K562 (cell line): ENCODE measurements at regions not wholly inside any gene's neighbourhood (a gene's known extent, or its start where the extent isn't known, plus 50 kb on each side); places are given as distances from the start of the nearest gene placed in this dataset.

Source experiments
- ATAC-seq: fragments of 200-7000 bp; cut with Tn5 transposase; 3 replicates; pipeline ENCODE4 v1.9.1; 2020; ENCODE audit warnings: moderate library complexity
- BruUV-seq: library from RNA; stranded (reverse); fragments of 400-500 nt; replicated peaks from 2 replicates; lab custom pipeline; 2021; lab: Mats Ljungman, UMichigan
- CTCF ChIA-PET: fragments of 300-600 bp; formaldehyde crosslinking; extraction: SDS; loops from one replicate; lab custom pipeline; 2021; ENCODE audit warnings: low intra/inter-chr PET ratio; lab: Yijun Ruan, JAX
- POLR2A ChIA-PET: fragments of 300-600, 350-650 bp; sonication (Branson Sonifier 250); formaldehyde crosslinking; extraction: SDS; loops from one replicate; lab custom pipeline; 2021; ENCODE audit warnings: antibody characterized with exemption, inconsistent platforms; lab: Yijun Ruan, JAX
- DNase-seq, 4 experiments: peaks; one replicate each; pipeline versions ENCODE4 v3.0.0 to v3.0.0-alpha.2; 2011 to 2018; ENCODE audit warnings: low spot score in 3 of 4, mixed read lengths in 3 of 4; ENCODE audit errors: extremely low read depth in 1 of 4
- FAIRE-seq: peaks from 2 replicates; lab custom pipeline; 2011; peaks lifted over from hg19 to GRCh38; lab: Jason Lieb, UNC
- H2AFZ ChIP-seq: 2 replicates; pipeline ENCODE4 v1.6.0; 2011; ENCODE audit warnings: low read depth, low read length, control low read depth, inconsistent platforms
- H3K27ac ChIP-seq: fragments of 200-600 bp; 3 replicates; pipeline ENCODE4 v1.8.0; 2011; ENCODE audit warnings: low read depth, mild to moderate bottlenecking, control low read depth, inconsistent platforms, low read length, moderate library complexity, mixed read lengths; ENCODE audit errors: extremely low read depth
- H3K27me3 ChIP-seq, 2 experiments: fragments of 300-600 bp in 1 of 2; 2 replicates in 1 of 2; 3 replicates in 1 of 2; pipeline versions ENCODE4 v1.6.0 to v1.8.0; 2011; ENCODE audit warnings: inconsistent platforms in 2 of 2, low read length in 2 of 2, mild to moderate bottlenecking in 1 of 2, mixed read lengths in 1 of 2, moderate library complexity in 1 of 2; ENCODE audit not compliant: control insufficient read depth in 2 of 2, insufficient read depth in 2 of 2
- H3K36me3 ChIP-seq: fragments of 300-600 bp; 3 replicates; pipeline ENCODE4 v1.8.0; 2011; ENCODE audit warnings: mild to moderate bottlenecking, low read length, inconsistent platforms; ENCODE audit not compliant: control insufficient read depth, insufficient read depth
- H3K4me1 ChIP-seq, 2 experiments: fragments of 200-600 bp in 1 of 2; replicated peaks in 1 of 2; 2 replicates in 1 of 2; 3 replicates in 1 of 2; pipeline versions ENCODE4 v1.5.1 to v1.8.0; 2011; ENCODE audit warnings: inconsistent platforms in 2 of 2, low read length in 2 of 2, mild to moderate bottlenecking in 1 of 2, mixed read lengths in 1 of 2, moderate library complexity in 1 of 2; ENCODE audit not compliant: control insufficient read depth in 2 of 2, insufficient read depth in 2 of 2
- H3K4me2 ChIP-seq: 2 replicates; pipeline ENCODE4 v1.6.1; 2011; ENCODE audit warnings: low read length, control low read depth, inconsistent platforms, mixed read lengths; ENCODE audit not compliant: insufficient read depth
- H3K4me3 ChIP-seq: fragments of 200-600 bp; sonication (generic), shearing (Covaris generic); 2 replicates; pipeline ENCODE4 v1.5.1; 2016; ENCODE audit warnings: control low read depth, inconsistent platforms
- H3K79me2 ChIP-seq: fragments of 200-600 bp; 3 replicates; pipeline ENCODE4 v1.8.0; 2011; ENCODE audit warnings: low read length, inconsistent platforms; ENCODE audit not compliant: control insufficient read depth, insufficient read depth
- H3K9ac ChIP-seq, 2 experiments: 2 replicates each; pipeline versions ENCODE4 v1.6.0 to v1.6.1; 2011; ENCODE audit warnings: low read depth in 2 of 2, low read length in 2 of 2, control low read depth in 1 of 2, inconsistent platforms in 1 of 2, mild to moderate bottlenecking in 1 of 2, mixed read lengths in 1 of 2; ENCODE audit not compliant: insufficient read depth in 1 of 2
- H3K9me1 ChIP-seq: one replicate; pipeline ENCODE4 v1.6.0; 2011; ENCODE audit warnings: inconsistent platforms, mild to moderate bottlenecking, low read length, moderate library complexity; ENCODE audit not compliant: control insufficient read depth, insufficient read depth
- H3K9me3 ChIP-seq: replicated peaks from 2 replicates; pipeline ENCODE4 v1.5.1; 2011; ENCODE audit warnings: low read depth, low read length, inconsistent platforms; ENCODE audit not compliant: control insufficient read depth, insufficient read depth
- H4K20me1 ChIP-seq: replicated peaks from 2 replicates; pipeline ENCODE4 v1.6.1; 2011; ENCODE audit warnings: low read length, inconsistent platforms, mixed read lengths; ENCODE audit not compliant: control insufficient read depth, insufficient read depth
- BHLHE40 ChIP-seq: IDR thresholded peaks from 2 replicates; pipeline ENCODE4 v1.6.1; 2011; ENCODE audit warnings: low read length, improper control_type of control experiment
- CREB5 ChIP-seq: fragments of 250-450 bp; sonication (Bioruptor Pico); IDR thresholded peaks from 2 replicates; pipeline ENCODE4 v1.5.0; 2020; ENCODE audit warnings: mild to moderate bottlenecking
- ELF4 ChIP-seq: fragments of 450-650 bp; formaldehyde crosslinking; IDR thresholded peaks from 2 replicates; pipeline ENCODE4 v1.4.0; 2022; ENCODE audit warnings: missing genetic modification characterization
- MGA ChIP-seq: fragments of 450-650 bp; IDR thresholded peaks from 2 replicates; pipeline ENCODE4 v1.6.1; 2016; ENCODE audit warnings: mild to moderate bottlenecking, moderate library complexity
- PCBP1 ChIP-seq: fragments of 200-400 bp; formaldehyde crosslinking; IDR thresholded peaks from 2 replicates; pipeline ENCODE4 v1.6.1; 2018; ENCODE audit warnings: mild to moderate bottlenecking, low read depth, low read length; ENCODE audit not compliant: poor library complexity, severe bottlenecking
- POLR2H ChIP-seq: IDR thresholded peaks from 2 replicates; pipeline ENCODE4 v1.6.1; 2016; ENCODE audit warnings: missing genetic modification characterization, low read depth, mild to moderate bottlenecking, control low read depth, missing compliant biosample characterization, moderate library complexity
- SLC30A9 ChIP-seq: fragments of 250-450 bp; sonication (Bioruptor Pico); IDR thresholded peaks from 2 replicates; pipeline ENCODE4 v1.8.0; 2022; ENCODE audit warnings: mild to moderate bottlenecking, moderate library complexity
- ZNF174 ChIP-seq: fragments of 250-450 bp; sonication (Bioruptor Pico); IDR thresholded peaks from 2 replicates; pipeline ENCODE4 v1.4.0; 2020; ENCODE audit warnings: mild to moderate bottlenecking
- ZNF263 ChIP-seq: sonication (generic); formaldehyde crosslinking; IDR thresholded peaks from 2 replicates; pipeline ENCODE4 v1.8.0; 2022; ENCODE audit warnings: mild to moderate bottlenecking, missing genetic modification reagents, borderline replicate concordance
- ZNF324 ChIP-seq: fragments of 250-450 bp; sonication (Bioruptor Pico); IDR thresholded peaks from 2 replicates; pipeline ENCODE4 v1.4.0; 2020; ENCODE audit warnings: mild to moderate bottlenecking
- ZNF561 ChIP-seq: fragments of 450-650 bp; formaldehyde crosslinking; conservative IDR thresholded peaks from 2 replicates; pipeline ENCODE4 v1.4.0; 2020; ENCODE audit warnings: mild to moderate bottlenecking, moderate library complexity
- WGBS: fragments of 100-300 bp; shearing (Covaris generic); methylation state at CpG from one replicate; pipeline ENCODE4 v1.1.6; 2016; ENCODE audit warnings: low coverage, mixed read lengths; ENCODE audit not compliant: insufficient coverage; ENCODE audit errors: missing lambda C conversion rate; 5-methylcytosine and 5-hydroxymethylcytosine counted together
- in situ Hi-C: fragments of 300-500 bp; cut with MboI; formaldehyde crosslinking; loops from 4 replicates; pipeline ENCODE4 v1.15.0; 2018; ENCODE audit warnings: inconsistent platforms, mixed read lengths
- intact Hi-C: fragments of 100-400 bp; cut with micrococcal nuclease; formaldehyde crosslinking; loops from 2 replicates; pipeline ENCODE4 v1.14.2; 2022

GRCh38 chr5:44640945-44641456 lies 167.7 kb upstream of the MRPS30 start:
- DNase-seq (no peak), FAIRE-seq (no peak), ATAC-seq (no peak)
- Histone ChIP-seq H3K4me3 (no peak overlapping the region), H3K79me2 (no peaks in the 10 kb centered on the region), H3K9me1 (no peaks in the 10 kb centered on the region), H3K36me3 (no peaks in the 10 kb centered on the region), H3K4me1 (no peaks in the 10 kb centered on the region), H3K9ac (no peak overlapping the region), H2AFZ (no peak overlapping the region), H3K9me3 (no peaks in the 10 kb centered on the region), H3K27ac (no peak overlapping the region), H3K4me2 (no peak overlapping the region), H4K20me1 (no peaks in the 10 kb centered on the region), H3K27me3 (no peaks in the 10 kb centered on the region)
- intact Hi-C loops (no loop called here), in situ Hi-C loops (no loop called here)
- no TSS peak for BruUV-seq
- ChIA-PET CTCF (no interaction called here), POLR2A (no interaction called here)
- 6% methylated on average over 4 of the region's 5 CpGs for WGBS
- TF ChIP-seq ELF4 (CRISPR knock-in tag) = no peak
- TF ChIP-seq BHLHE40 = no peak
- no peak for TF ChIP-seq PCBP1
- no peak for TF ChIP-seq ZNF174 (CRISPR knock-in tag)
- TF ChIP-seq POLR2H = no peak
- no peak for TF ChIP-seq ZNF263
- TF ChIP-seq ZNF324 (CRISPR knock-in tag) = no peak
- TF ChIP-seq MGA = no peak
- TF ChIP-seq SLC30A9 (CRISPR knock-in tag) = no peak
- TF ChIP-seq ZNF561 = no peak
- no peak for TF ChIP-seq CREB5
